ENCODE measurements at regions not wholly inside any gene's neighbourhood (a gene's known extent, or its start where the extent isn't known, plus 50 kb on each side); places are given as distances from the start of the nearest gene placed in this dataset.
A peak's percentile ranks its signal among the peaks of the same experiment; 100 is the strongest.
"Not testable (repeated sequence)": the region's sequence is repeated elsewhere in the genome, so short reads cannot be mapped to it uniquely, and the experiment has no call there.

- no peak overlapping the region for H3K27ac ChIP-seq
- TF ChIP-seq CTCF (IDR thresholded peaks at IDR 0.05) (no peak), ZFX (IDR thresholded peaks at IDR 0.05; ENCODE audit: borderline replicate concordance) (no peak)
These were observed 65.3 kb upstream of the TENM4 start for GRCh38 chr11:79506124-79506523.

- no peak overlapping the region for H3K27ac ChIP-seq
- TF ChIP-seq CTCF (IDR thresholded peaks at IDR 0.05) (no peak), ZFX (IDR thresholded peaks at IDR 0.05; ENCODE audit: borderline replicate concordance) (no peak)
These were observed 62.2 kb upstream of the TENM4 start for GRCh38 chr11:79503028-79503427.

DNA sequence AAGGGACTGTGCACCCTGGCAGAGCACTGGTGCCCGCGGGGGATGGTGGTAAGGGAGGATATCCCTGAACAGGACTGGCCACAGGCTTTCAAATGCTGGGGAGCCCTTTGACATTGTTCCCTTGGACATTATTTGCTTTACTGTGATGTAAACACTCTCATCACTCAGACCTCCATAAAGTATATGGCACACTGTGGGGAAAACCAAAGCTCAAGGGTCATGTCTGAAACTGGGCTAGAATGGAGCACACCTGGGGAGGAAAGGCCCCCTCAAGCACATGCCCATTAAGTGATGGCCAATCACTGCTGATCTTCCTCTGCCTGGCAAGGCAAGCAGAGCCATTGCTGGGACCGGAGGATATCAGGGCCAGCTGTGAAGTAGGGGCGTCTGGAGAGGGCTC, 60.9 kb upstream of the TENM4 start:
- no peak overlapping the region for H3K27ac ChIP-seq
- TF ChIP-seq CTCF (IDR thresholded peaks at IDR 0.05): no peak
- TF ChIP-seq ZFX (IDR thresholded peaks at IDR 0.05; ENCODE audit: borderline replicate concordance): no peak

- H3K27ac ChIP-seq: not testable (repeated sequence)
These were observed 59.1 kb upstream of the TENM4 start for GRCh38 chr11:79499929-79500328.

GRCh38 chr11:79498667-79499066, 57.8 kb upstream of the TENM4 start:
- H3K27ac ChIP-seq: no peak overlapping the region
- TF ChIP-seq ZFX (IDR thresholded peaks at IDR 0.05; ENCODE audit: borderline replicate concordance) (no peak), CTCF (IDR thresholded peaks at IDR 0.05) (no peak)

DNA sequence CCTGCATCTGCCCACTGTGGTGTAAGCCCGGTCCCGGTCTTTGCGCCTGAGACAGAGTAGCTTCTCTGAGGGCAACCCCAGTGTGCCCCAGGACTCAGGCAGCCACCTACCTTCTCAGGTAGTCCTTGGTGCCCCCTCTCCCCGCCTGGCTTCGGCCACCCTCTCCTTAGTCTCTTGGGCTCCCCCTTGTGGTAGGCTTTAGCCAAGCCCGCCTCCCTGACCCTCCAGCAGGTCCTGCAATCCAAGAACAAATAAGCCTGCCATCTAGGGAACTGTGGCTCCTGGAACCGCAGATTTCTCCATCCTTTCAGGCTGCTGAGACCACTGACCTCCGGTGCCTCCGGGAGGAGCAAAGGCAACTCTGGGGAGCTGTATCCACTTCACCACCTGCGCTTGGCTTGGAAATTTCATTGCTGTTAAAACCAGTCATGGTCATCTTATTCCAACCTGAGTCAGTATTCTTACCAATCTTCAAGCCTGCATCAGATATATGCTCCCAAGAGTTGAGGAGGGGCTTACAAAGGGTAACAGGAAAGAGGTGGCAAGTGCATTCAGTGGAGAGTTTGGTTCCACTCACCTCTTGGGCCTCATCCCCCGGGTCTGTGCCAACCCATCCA, 52.8 kb upstream of the TENM4 start:
- TF ChIP-seq CTCF (IDR thresholded peaks at IDR 0.05): peak; percentile 94
- TF ChIP-seq ZFX (IDR thresholded peaks at IDR 0.05; ENCODE audit: borderline replicate concordance): no peak
- H3K27ac ChIP-seq: no peak overlapping the region

DNA sequence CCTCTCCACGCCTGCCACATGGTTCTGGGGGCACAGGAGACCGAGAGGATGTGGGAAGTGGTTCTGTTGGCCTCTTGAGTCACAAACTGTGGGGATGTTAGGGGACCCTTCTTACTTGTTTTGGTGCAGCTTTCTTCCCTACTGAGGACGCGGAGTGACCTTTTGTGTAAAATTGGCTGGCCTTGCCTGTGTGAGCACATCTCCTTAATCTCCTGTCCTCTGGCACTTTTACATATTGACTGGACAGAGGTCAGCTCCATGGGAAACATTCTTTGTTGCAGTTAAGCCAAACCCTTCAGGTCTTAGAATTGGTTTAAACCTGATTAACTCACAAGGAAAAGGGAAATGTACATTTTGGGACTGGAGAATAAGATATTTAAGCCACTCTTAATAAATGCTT, 51.2 kb upstream of the TENM4 start:
- TF ChIP-seq ZFX (IDR thresholded peaks at IDR 0.05; ENCODE audit: borderline replicate concordance): no peak
- no peak for TF ChIP-seq CTCF (IDR thresholded peaks at IDR 0.05)
- no peak overlapping the region for H3K27ac ChIP-seq
